Astrocyte (in vitro differentiated cells and primary cell): ENCODE measurements at regions not wholly inside any gene's neighbourhood (a gene's known extent, or its start where the extent isn't known, plus 50 kb on each side); places are given as distances from the start of the nearest gene placed in this dataset.

Experiments
- EZH2 ChIP-seq: IDR thresholded peaks from 2 replicates; pipeline ENCODE4 v1.6.1; 2012; ENCODE audit warnings: mild to moderate bottlenecking, low read length, inconsistent platforms; ENCODE audit not compliant: insufficient read depth
- TF ChIP-seq, protein P1 (sequence below): IDR thresholded peaks from 2 replicates; pipeline ENCODE4 v1.5.1; 2011; ENCODE audit warnings: low read depth, mild to moderate bottlenecking, inconsistent platforms, low read length, moderate library complexity; ENCODE audit not compliant: insufficient read depth

- TF ChIP-seq, protein P1, sequence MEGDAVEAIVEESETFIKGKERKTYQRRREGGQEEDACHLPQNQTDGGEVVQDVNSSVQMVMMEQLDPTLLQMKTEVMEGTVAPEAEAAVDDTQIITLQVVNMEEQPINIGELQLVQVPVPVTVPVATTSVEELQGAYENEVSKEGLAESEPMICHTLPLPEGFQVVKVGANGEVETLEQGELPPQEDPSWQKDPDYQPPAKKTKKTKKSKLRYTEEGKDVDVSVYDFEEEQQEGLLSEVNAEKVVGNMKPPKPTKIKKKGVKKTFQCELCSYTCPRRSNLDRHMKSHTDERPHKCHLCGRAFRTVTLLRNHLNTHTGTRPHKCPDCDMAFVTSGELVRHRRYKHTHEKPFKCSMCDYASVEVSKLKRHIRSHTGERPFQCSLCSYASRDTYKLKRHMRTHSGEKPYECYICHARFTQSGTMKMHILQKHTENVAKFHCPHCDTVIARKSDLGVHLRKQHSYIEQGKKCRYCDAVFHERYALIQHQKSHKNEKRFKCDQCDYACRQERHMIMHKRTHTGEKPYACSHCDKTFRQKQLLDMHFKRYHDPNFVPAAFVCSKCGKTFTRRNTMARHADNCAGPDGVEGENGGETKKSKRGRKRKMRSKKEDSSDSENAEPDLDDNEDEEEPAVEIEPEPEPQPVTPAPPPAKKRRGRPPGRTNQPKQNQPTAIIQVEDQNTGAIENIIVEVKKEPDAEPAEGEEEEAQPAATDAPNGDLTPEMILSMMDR: no peak
- TF ChIP-seq EZH2: no peak
These were observed 550.3 kb downstream of the UTRN start for GRCh38 chr6:144835322-144835973.
